Mesenteric fat pad (tissue), 1 donor: ENCODE measurements at regions not wholly inside any gene's neighbourhood (a gene's known extent, or its start where the extent isn't known, plus 50 kb on each side); places are given as distances from the start of the nearest gene placed in this dataset.

Experiments
- DNase-seq: peaks from one replicate; pipeline ENCODE4 v3.0.0-alpha.2; 2020; ENCODE audit warnings: low spot score
- donor health status: DM: yes; HTN: yes; CAD: no.

DNA sequence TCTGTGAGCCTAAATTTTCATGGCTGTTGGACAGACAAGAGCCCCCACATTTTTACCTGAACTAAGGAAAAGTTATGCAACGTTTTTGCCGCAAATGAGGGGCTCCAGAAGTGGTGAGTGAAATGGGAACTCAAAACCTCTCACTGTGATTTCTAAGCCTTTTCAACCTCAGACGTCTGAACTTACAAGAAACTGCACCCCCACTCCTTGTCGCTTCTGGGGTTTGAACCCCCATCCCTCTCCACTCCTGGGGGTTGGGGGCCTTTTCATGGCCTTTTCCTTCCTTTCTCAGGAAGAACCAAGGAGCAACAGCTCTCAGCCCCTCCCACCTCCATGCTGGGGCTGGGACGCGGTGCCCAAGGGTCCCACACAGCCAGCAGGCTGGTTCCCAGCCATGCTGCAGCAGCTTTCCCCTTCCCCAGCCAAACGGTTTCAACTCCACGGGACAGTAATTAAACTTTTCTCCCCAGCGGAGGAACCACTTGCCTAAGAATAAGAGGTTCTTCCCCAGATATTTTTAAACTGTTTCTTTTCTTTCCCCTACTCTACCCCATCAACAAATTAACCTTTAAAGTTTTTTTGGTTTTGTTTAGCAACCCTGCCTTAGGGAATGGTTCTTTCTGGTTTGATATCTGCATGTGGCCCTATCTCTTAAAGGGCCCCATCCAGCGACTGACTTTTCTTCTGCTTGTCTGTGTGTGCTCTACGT lies 387.6 kb upstream of the CBLB start:
- DNase-seq: no peak

DNA sequence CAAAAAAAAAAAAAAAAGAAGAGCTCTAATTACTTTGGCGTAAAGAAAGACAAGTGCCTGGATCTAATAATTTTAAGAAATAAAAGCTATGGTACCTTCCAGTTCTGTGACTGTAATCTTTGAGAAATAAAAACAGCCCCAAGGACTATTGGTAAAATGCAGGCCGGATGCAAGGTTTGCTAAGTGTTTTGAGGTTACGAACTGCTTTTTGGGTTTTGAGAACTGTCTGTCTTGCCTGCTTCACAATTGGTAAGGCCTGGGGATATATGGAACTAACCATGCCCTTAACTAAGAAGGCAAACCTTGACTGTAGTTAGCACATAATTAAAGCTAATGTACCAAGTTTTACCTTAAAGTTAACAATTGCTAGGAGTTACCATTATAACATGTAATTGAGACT lies 388.4 kb upstream of the CBLB start:
- no peak for DNase-seq

- DNase-seq: no peak
Observed at GRCh38 chr3:106261396-106261795, 392.6 kb upstream of the CBLB start.

- DNase-seq: no peak
Observed at GRCh38 chr3:106261915-106262683, 393.3 kb upstream of the CBLB start.

GRCh38 chr3:106263011-106263410 lies 394.2 kb upstream of the CBLB start:
- DNase-seq: no peak

GRCh38 chr3:106263546-106263945 lies 394.7 kb upstream of the CBLB start:
- no peak for DNase-seq

DNA sequence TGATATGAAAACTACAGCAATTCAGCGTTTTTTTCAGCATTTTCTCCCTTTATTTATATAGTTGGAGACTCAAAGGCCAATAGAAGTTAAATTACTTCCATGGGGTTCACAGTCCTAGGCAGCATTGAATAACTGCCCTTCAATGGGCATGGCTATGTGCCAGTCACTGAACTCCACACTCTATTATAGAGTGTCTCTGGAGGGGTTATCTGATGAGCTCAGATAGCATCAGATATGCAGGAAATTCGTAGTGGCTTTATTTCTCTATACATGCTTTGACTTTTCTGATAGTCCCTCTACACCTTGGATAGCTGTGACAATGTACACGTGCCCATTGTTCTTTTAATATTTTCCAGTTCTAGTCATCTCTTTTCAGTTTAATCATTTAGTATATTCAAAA lies 396.9 kb upstream of the CBLB start:
- DNase-seq: no peak

DNA sequence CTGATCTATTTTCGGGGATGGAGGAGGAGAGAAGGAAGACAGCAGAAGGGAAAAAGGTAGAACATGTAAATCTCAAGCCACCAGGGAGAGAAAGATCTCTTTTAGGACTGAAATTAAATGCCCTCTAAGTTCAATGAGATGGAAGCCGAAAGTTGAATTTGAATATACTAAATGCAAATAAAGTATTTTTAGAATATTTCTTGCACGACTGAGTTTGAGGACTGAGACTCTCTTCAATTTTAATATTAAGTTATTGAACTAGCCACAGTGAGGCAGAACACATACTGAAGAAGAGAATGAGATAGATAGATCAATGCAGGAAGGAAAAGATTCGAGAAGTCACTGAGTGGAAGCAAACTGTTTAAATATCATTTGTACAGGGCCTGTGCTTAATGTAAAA lies 399.9 kb upstream of the CBLB start:
- no peak for DNase-seq

DNA sequence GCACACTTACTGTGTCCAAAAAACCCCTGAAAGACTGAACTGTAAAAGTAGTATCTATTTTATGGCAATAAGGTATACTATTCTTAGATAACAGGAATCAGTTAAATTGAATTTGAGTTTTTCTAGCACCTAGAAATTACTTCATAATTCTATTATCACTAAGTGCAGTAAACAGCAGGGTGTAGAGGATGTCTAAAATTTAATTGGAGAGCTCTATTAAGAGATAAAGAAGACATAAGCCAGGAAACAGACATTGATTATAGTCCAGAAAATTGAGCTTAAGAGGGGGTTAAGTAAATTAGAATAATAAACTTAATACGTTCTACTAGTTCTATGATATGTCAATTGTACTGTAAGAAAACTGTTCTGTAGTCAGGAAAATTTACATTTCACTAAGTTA lies 403.5 kb upstream of the CBLB start:
- no peak for DNase-seq

DNA sequence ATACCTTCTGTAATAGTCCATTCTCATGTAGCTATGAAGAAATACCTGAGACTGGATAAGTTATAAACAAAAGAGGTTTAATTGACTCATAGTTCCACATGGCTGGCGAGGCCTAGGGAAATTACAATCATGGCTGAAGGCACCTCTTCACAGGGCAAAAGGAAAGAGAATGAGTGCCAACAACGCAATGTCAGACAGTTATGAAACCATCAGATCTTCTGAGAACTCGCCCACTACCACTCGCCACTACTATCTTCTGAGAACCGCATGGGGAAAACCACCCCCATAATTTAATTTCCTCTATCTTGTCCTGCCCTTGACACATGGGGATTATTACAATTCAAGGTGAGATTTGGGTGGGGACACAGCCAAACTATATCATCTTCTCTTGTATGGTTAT lies 406.8 kb upstream of the CBLB start:
- no peak for DNase-seq

DNA sequence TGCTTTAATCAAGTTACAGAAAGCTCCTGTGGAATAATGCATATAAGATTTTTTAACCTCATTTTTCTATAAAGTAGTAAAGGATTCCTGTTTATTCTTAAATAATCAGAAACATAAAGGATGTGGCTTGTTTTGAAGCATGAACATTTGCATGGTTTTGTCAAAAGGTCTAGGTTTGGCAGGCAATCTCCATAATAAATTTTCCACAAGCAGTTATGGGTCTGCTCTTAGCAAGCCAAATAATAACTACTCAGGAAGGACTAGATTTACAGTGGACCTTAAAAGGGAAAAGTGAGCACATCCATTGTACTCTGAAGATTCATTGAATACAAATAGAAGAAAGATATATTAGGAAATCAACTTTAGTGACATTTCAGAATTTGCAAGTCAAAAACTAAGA lies 407.3 kb upstream of the CBLB start:
- no peak for DNase-seq

DNA sequence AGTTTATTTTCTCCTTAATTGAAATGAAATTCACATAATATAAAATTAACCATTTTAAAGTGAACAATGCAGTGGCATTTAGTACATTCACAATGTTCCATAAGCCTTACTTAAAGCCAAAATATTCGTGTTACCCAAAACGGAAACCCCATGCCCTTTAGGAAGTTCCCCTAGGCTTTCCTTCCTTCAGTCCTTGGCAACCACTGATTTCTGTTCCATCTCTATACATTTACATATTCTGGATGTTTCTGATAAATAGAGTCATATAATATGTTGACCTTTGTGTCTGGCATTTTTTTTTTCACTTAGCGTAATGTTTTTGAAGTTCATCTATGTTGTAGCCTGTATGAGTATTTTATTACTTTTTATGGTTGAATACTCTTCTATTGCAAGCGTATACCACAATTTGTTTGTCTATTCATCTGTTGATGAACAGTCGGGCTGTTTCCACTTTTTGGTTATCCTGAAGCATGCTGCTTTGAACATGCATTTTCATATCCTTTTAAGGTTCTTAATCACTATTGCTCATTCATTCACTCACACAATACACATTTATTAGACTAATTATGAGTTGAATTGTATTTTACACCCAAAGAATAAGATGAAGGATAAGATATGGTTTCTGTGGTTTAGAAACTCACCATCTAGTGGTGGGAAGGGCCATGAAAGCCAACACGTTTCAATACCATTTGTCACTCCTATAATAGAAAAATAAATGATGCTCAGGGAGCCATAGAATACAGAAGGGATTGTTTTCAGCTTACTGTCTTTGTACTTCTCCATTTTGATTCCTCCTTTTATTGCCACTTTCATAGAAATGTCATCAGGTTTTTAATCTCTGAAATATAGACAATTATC lies 408.2 kb upstream of the CBLB start:
- DNase-seq: no peak

DNA sequence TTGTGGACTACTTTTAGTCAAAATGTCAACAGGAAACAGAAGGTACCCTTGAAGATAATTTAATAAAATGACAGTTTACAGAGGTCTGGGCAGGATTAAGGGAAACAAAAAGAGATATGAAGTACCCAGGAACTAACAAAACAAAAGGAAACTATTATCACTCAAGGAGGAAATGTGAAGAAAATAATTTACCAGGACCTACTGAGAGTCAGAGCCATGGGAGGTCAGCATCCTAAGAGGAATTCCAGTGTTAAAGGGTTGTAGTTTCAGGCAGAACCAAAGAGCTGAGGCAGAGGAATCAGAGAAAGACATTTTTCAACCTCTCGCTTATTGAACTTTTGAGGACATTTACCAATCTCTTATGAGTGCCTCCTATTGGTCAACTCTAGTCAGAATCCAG lies 408.9 kb upstream of the CBLB start:
- no peak for DNase-seq

DNA sequence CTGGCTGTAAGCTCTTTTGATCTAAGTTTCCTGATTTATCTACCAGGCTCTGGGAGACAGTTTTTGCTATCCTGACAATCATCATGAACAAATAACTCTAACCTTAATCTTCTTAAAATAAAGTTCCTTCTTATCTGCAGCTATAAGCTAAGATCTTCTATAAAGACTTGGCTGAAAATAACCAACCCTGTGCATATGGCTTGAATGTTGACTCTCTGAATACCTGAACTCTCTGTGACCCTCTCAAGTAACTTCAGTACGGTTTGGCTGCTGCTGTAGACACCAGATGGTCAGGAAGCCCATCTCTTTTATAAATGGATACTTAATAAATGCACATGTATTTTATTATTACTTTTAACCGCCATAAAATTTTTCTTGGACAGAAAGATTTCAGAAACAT lies 412.4 kb upstream of the CBLB start:
- no peak for DNase-seq

DNA sequence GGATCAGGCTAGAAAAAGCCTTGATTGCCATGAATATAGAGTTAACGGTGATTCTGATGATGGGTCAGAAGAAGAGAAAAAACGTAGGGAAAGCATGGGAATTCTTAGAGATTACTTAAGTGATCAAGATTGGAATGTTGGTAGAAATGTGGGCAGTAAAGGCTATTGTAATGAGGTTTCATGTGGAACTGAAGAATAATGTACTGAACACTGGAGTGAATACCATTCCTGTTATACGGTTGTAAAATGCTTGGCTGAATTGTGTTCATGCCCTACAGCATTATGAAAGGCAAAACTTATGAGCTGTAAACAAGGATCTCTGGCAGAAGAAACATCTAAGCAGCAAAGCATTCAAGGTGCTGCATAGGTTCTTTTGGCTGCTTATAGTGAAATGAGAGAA lies 414.1 kb upstream of the CBLB start:
- DNase-seq: no peak

- DNase-seq: no peak
Observed at GRCh38 chr3:106288781-106289180, 420.0 kb upstream of the CBLB start.

DNA sequence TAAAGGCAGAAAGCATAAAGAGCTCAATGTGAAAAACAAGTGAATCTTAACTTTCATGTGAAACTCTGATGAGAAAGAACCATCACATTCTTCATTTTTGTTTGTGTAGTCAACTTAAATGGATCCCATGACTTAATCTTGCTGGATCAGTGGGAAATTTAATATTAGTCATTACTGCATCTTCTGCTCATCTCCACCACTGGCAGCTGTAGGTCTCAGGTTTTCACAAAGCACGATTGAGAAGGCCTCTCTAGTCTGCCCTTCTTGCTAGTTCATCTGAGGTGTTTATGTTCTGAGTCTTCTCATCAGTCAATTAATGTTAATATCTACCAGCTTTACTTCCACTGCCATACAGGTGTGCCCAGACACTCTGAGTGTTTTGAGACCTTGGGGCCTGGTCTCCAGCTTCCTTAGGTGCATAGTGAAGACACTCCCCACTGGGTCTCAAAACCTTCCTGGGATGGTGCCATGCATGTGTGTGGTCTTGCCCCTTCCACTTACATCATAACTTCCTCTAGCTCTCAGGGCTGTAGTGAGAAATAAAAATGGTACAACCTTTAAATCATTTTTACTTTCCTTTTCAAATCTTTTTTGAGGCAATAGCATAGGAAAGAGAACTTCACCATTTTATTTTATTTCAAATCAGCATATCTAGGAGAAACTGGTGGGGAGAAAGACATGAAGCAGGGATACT lies 421.6 kb upstream of the CBLB start:
- DNase-seq: no peak

GRCh38 chr3:106293161-106293560 lies 424.3 kb upstream of the CBLB start:
- no peak for DNase-seq

DNA sequence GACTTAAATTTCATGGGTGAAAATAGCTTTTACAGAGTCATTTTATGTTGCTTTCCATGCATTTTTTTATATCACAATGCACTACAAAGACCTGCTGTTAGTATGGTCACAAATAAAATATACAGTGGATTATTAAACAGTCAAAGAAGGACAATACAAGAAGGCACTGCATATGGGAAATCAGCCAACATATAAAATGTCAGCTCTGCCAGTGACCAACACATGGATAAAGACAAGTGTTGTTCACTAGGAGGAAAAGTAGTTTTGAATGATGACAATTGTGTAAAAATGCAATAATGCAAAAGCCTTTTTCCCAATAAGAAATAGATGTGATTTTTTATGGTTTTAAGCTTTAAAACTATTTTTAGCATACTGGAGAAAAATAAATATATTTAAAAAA lies 425.3 kb upstream of the CBLB start:
- no peak for DNase-seq

- DNase-seq: no peak
Observed at GRCh38 chr3:106296062-106296461, 427.2 kb upstream of the CBLB start.

- DNase-seq: no peak
Observed at GRCh38 chr3:106299300-106300098, 430.7 kb upstream of the CBLB start.
